Breast epithelium (tissue), 3 donors: ENCODE measurements at regions not wholly inside any gene's neighbourhood (a gene's known extent, or its start where the extent isn't known, plus 50 kb on each side); places are given as distances from the start of the nearest gene placed in this dataset.

Experiments
- POLR2A ChIP-seq: fragments of 450-650 bp; IDR thresholded peaks from one replicate; pipeline ENCODE4 v1.6.1; 2016; ENCODE audit warnings: antibody characterized with exemption, mild to moderate bottlenecking, moderate library complexity
- TF ChIP-seq, protein P1 (sequence below), 3 donors: fragments of 450-650 bp; IDR thresholded peaks; one replicate each; pipeline ENCODE4 v1.5.1; 2016 to 2017; ENCODE audit warnings: antibody characterized with exemption in 3 of 3, mild to moderate bottlenecking in 3 of 3, moderate library complexity in 3 of 3

DNA sequence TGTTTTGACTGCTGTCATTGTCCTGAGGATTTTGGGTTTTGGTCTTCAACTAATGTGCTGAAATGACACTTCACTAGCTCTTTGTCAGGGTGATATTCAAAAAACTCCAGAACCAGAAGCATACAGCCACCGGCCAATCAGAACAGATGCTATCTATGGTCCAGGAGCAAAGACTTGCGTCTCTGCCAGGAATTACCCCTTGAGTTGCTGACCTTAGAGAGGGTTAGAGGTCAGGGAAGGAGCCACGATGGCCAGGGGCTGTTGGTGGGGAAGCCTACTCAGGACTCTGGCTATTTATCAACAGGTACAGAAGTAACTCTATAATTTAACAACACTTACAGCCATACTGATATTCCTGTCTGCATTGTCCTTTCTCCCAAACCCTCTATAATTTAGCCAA lies 356.8 kb downstream of the EFNA5 start:
- TF ChIP-seq, protein P1, sequence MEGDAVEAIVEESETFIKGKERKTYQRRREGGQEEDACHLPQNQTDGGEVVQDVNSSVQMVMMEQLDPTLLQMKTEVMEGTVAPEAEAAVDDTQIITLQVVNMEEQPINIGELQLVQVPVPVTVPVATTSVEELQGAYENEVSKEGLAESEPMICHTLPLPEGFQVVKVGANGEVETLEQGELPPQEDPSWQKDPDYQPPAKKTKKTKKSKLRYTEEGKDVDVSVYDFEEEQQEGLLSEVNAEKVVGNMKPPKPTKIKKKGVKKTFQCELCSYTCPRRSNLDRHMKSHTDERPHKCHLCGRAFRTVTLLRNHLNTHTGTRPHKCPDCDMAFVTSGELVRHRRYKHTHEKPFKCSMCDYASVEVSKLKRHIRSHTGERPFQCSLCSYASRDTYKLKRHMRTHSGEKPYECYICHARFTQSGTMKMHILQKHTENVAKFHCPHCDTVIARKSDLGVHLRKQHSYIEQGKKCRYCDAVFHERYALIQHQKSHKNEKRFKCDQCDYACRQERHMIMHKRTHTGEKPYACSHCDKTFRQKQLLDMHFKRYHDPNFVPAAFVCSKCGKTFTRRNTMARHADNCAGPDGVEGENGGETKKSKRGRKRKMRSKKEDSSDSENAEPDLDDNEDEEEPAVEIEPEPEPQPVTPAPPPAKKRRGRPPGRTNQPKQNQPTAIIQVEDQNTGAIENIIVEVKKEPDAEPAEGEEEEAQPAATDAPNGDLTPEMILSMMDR (IDR thresholded peaks at IDR 0.05), result no peak
- TF ChIP-seq POLR2A, result no peak
